Chondrocyte (in vitro differentiated cells): ENCODE measurements at regions not wholly inside any gene's neighbourhood (a gene's known extent, or its start where the extent isn't known, plus 50 kb on each side); places are given as distances from the start of the nearest gene placed in this dataset.

ENCODE experiments used
- DNase-seq: peaks from one replicate; pipeline ENCODE4 v3.0.0; 2021; ENCODE audit warnings: mixed read lengths, low spot score
- H3K27ac Mint-ChIP-seq: one replicate; pipeline ENCODE4 v1.8.0; 2021; ENCODE audit warnings: mild to moderate bottlenecking, moderate library complexity, mixed read lengths; ENCODE audit not compliant: unreplicated experiment
- H3K27me3 Mint-ChIP-seq: 2 replicates; pipeline ENCODE4 v1.8.0; 2021; ENCODE audit warnings: low read depth, mixed read lengths
- H3K36me3 Mint-ChIP-seq: 2 replicates; pipeline ENCODE4 v1.8.0; 2021; ENCODE audit warnings: low read depth, mixed read lengths
- H3K4me1 Mint-ChIP-seq: 2 replicates; pipeline ENCODE4 v1.8.0; 2021; ENCODE audit warnings: low read depth, mild to moderate bottlenecking, mixed read lengths
- H3K4me3 Mint-ChIP-seq: one replicate; pipeline ENCODE4 v1.8.0; 2021; ENCODE audit warnings: mild to moderate bottlenecking, moderate library complexity, mixed read lengths; ENCODE audit not compliant: unreplicated experiment
- H3K9me3 Mint-ChIP-seq: 2 replicates; pipeline ENCODE4 v1.8.0; 2021; ENCODE audit warnings: low read depth, mixed read lengths
- CTCF ChIP-seq: fragments of 200-600 bp; sonication (generic); IDR thresholded peaks from 2 replicates; pipeline ENCODE4 v1.5.0; 2021; ENCODE audit warnings: antibody characterized with exemption, mild to moderate bottlenecking, moderate library complexity

GRCh38 chr4:35933901-35934300 is 310.4 kb downstream of the ARAP2 start:
- Mint-ChIP-seq H3K4me3 (no peak overlapping the region), H3K9me3 (no peaks in the 10 kb centered on the region), H3K36me3 (no peaks in the 10 kb centered on the region), H3K27me3 (peaks cover 14% of the 10 kb centered on the region), H3K4me1 (peaks cover 4% of the 10 kb centered on the region), H3K27ac (no peak overlapping the region)
- TF ChIP-seq CTCF, result no peak
- DNase-seq, result no peak

GRCh38 chr4:35934320-35934981 is 309.9 kb downstream of the ARAP2 start:
- no peak overlapping the region for H3K4me3 Mint-ChIP-seq
- H3K27ac Mint-ChIP-seq, result no peak overlapping the region
- H3K36me3 Mint-ChIP-seq, result no peaks in the 10 kb centered on the region
- H3K9me3 Mint-ChIP-seq, result no peaks in the 10 kb centered on the region
- DNase-seq, result no peak
- H3K4me1 Mint-ChIP-seq, result peaks cover 4% of the 10 kb centered on the region
- peak; percentile 88 for TF ChIP-seq CTCF
- peaks cover 14% of the 10 kb centered on the region for H3K27me3 Mint-ChIP-seq

GRCh38 chr4:35938936-35939335 is 305.4 kb downstream of the ARAP2 start:
- TF ChIP-seq CTCF, result no peak
- H3K36me3 Mint-ChIP-seq, result no peaks in the 10 kb centered on the region
- H3K4me3 Mint-ChIP-seq, result no peak overlapping the region
- no peak for DNase-seq
- H3K4me1 Mint-ChIP-seq, result peaks cover 4% of the 10 kb centered on the region
- H3K27me3 Mint-ChIP-seq, result peaks cover 3% of the 10 kb centered on the region
- no peak overlapping the region for H3K27ac Mint-ChIP-seq
- H3K9me3 Mint-ChIP-seq, result no peaks in the 10 kb centered on the region

GRCh38 chr4:35939751-35940150 is 304.6 kb downstream of the ARAP2 start:
- no peaks in the 10 kb centered on the region for H3K4me1 Mint-ChIP-seq
- H3K9me3 Mint-ChIP-seq, result no peaks in the 10 kb centered on the region
- no peak for TF ChIP-seq CTCF
- no peaks in the 10 kb centered on the region for H3K36me3 Mint-ChIP-seq
- peaks cover 3% of the 10 kb centered on the region for H3K27me3 Mint-ChIP-seq
- DNase-seq, result no peak
- no peak overlapping the region for H3K27ac Mint-ChIP-seq
- H3K4me3 Mint-ChIP-seq, result no peak overlapping the region

- H3K36me3 Mint-ChIP-seq, result no peaks in the 10 kb centered on the region
- H3K27me3 Mint-ChIP-seq, result peaks cover 3% of the 10 kb centered on the region
- no peak for DNase-seq
- H3K4me3 Mint-ChIP-seq, result no peak overlapping the region
- H3K9me3 Mint-ChIP-seq, result no peaks in the 10 kb centered on the region
- no peak overlapping the region for H3K27ac Mint-ChIP-seq
- TF ChIP-seq CTCF, result no peak
- H3K4me1 Mint-ChIP-seq, result no peaks in the 10 kb centered on the region
Observed at GRCh38 chr4:35942092-35942491, 302.2 kb downstream of the ARAP2 start.
